ENCODE measurements at regions not wholly inside any gene's neighbourhood (a gene's known extent, or its start where the extent isn't known, plus 50 kb on each side); places are given as distances from the start of the nearest gene placed in this dataset.

GRCh38 chr6:63446405-63446804 lies 125.9 kb upstream of the LOC128125822 start:
- no peak for TF ChIP-seq CTCF (IDR thresholded peaks at IDR 0.05 in 4 of 5, conservative IDR thresholded peaks at IDR 0.05 in 1 of 5)
- TF ChIP-seq POLR2A (IDR thresholded peaks at IDR 0.05), result no peak
